ENCODE measurements at regions not wholly inside any gene's neighbourhood (a gene's known extent, or its start where the extent isn't known, plus 50 kb on each side); places are given as distances from the start of the nearest gene placed in this dataset.
"Not testable (repeated sequence)": the region's sequence is repeated elsewhere in the genome, so short reads cannot be mapped to it uniquely, and the experiment has no call there.

DNA sequence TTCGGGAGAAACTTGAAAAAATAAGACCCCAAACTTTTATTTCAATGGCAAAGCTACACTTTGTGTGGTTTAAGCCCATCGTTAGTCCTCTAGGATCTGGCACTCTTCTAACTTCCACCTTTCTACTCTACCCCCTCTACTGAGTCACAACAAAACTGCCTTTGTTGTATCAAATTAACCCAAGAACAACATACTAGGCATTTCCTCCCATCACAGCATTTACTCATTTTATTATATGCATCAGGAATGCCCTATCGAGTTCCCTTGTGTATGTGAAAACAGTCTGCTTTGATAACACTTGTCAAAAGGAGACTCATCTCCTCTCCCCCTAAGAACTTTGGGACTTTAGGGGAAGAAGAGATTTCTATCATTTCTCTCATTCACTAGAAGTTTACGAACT lies 158.9 kb upstream of the FREM1 start:
- no peaks in the 10 kb centered on the region for H3K36me3 ChIP-seq
- no peak overlapping the region for H3K9ac ChIP-seq (ENCODE audit: low read depth in 2 of 2, low read length in 2 of 2)
- H3K4me1 ChIP-seq: no peaks in the 10 kb centered on the region
- H3K9me3 ChIP-seq: no peaks in the 10 kb centered on the region
- intact Hi-C loops (cut with DNase I): no loop called here
- no peak overlapping the region for H3K27ac ChIP-seq
- no peak for DNase-seq
- TF ChIP-seq, protein P1, sequence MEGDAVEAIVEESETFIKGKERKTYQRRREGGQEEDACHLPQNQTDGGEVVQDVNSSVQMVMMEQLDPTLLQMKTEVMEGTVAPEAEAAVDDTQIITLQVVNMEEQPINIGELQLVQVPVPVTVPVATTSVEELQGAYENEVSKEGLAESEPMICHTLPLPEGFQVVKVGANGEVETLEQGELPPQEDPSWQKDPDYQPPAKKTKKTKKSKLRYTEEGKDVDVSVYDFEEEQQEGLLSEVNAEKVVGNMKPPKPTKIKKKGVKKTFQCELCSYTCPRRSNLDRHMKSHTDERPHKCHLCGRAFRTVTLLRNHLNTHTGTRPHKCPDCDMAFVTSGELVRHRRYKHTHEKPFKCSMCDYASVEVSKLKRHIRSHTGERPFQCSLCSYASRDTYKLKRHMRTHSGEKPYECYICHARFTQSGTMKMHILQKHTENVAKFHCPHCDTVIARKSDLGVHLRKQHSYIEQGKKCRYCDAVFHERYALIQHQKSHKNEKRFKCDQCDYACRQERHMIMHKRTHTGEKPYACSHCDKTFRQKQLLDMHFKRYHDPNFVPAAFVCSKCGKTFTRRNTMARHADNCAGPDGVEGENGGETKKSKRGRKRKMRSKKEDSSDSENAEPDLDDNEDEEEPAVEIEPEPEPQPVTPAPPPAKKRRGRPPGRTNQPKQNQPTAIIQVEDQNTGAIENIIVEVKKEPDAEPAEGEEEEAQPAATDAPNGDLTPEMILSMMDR (IDR thresholded peaks at IDR 0.05): no peak
- no peak overlapping the region for H3K4me3 ChIP-seq
- H3K27me3 ChIP-seq: no peaks in the 10 kb centered on the region

DNA sequence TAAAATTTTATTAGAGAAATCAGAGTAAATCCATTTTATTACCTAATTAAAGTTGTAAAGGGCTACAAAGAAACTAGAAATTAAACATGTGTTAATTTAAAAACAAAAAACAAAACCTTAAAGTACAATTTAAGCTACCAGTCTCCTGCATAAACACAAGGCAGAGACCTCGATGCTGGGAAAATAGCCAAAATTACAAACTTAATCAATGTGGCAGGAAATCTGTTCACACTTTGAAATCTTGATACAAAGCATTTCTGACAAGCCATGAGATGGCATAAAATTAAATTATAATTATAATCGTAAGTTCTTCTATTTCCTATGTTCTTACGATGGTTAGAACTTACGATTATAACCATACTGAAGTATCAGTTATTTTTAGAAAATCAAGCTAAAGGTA lies 158.0 kb upstream of the FREM1 start:
- intact Hi-C loops (cut with DNase I): no loop called here
- H3K4me3 ChIP-seq: no peak overlapping the region
- H3K9me3 ChIP-seq: no peaks in the 10 kb centered on the region
- H3K36me3 ChIP-seq: no peaks in the 10 kb centered on the region
- H3K4me1 ChIP-seq: no peaks in the 10 kb centered on the region
- TF ChIP-seq, protein P1 (IDR thresholded peaks at IDR 0.05): no peak
- DNase-seq: no peak
- no peaks in the 10 kb centered on the region for H3K27me3 ChIP-seq
- H3K9ac ChIP-seq (ENCODE audit: low read depth in 2 of 2, low read length in 2 of 2): no peak overlapping the region
- no peak overlapping the region for H3K27ac ChIP-seq

DNA sequence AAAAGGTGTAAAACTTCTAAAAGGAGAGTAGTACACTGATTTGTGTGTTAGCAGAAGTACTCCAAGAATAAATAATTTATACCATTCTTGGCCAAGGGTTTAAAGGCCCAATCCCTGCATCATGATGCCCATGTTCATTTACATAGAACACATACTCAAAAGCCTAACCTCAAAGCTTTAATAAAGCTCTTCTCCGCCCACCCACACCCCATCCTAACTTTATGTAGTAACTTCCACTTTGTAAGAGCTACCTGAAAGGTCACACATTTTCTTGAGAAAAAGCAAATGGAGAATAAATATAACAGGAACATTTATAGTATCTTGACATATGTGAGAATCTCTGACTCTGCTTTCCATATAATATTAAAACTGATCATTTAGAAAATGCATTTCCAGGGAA lies 148.8 kb upstream of the FREM1 start:
- no peaks in the 10 kb centered on the region for H3K9me3 ChIP-seq
- TF ChIP-seq, protein P1 (IDR thresholded peaks at IDR 0.05): no peak
- no peak overlapping the region for H3K4me3 ChIP-seq
- no peak for DNase-seq
- H3K4me1 ChIP-seq: no peaks in the 10 kb centered on the region
- intact Hi-C loops (cut with DNase I): no loop called here
- H3K27ac ChIP-seq: no peak overlapping the region
- H3K9ac ChIP-seq (ENCODE audit: low read depth in 2 of 2, low read length in 2 of 2): no peak overlapping the region
- H3K27me3 ChIP-seq: no peaks in the 10 kb centered on the region
- no peaks in the 10 kb centered on the region for H3K36me3 ChIP-seq

DNA sequence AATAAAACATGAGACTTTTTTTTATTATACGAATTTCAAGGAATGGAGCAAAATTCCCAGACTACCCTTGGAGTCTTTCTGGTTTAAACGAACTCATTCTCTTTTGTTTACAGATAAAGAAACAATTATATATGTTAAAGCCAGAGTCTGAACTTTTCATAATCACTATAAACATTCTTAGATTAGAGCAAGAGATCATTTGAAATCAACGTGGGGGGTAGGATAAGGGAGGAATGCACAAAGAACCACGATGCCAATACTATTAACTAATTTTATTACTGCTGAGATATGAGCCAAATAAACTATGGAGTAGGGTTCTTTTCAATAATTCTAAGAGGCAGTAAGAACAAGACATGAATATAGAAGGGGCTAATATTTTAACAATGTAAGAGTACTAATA lies 148.0 kb upstream of the FREM1 start:
- TF ChIP-seq, protein P1 (IDR thresholded peaks at IDR 0.05): no peak
- Histone ChIP-seq H3K27me3 (no peaks in the 10 kb centered on the region), H3K27ac (no peak overlapping the region), H3K36me3 (no peaks in the 10 kb centered on the region), H3K9me3 (no peaks in the 10 kb centered on the region), H3K4me1 (no peaks in the 10 kb centered on the region), H3K4me3 (no peak overlapping the region), H3K9ac (ENCODE audit: low read depth in 2 of 2, low read length in 2 of 2) (no peak overlapping the region)
- intact Hi-C loops (cut with DNase I): no loop called here
- no peak for DNase-seq

DNA sequence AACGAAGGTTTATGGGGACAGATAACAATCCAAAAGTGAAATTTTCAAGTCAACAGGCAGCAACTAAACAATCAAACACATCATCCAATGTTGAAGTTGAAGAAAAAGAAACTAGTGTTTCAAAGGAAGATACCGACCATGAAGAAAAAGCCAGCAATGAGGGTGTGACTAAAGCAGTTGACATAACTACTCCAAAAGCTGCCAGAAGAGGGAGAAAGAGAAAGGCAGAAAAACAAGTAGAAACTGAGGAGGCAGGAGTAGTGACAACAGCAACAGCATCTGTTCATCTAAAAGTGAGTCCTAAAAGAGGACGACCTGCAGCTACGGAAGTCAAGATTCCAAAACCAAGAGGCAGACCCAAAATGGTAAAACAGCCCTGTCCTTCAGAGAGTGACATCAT lies 145.1 kb upstream of the FREM1 start:
- H3K9me3 ChIP-seq; H3K27me3 ChIP-seq; H3K4me1 ChIP-seq; intact Hi-C loops (cut with DNase I); H3K9ac ChIP-seq (ENCODE audit: low read depth in 2 of 2, low read length in 2 of 2); H3K27ac ChIP-seq; H3K4me3 ChIP-seq; H3K36me3 ChIP-seq; DNase-seq: not testable (repeated sequence)

DNA sequence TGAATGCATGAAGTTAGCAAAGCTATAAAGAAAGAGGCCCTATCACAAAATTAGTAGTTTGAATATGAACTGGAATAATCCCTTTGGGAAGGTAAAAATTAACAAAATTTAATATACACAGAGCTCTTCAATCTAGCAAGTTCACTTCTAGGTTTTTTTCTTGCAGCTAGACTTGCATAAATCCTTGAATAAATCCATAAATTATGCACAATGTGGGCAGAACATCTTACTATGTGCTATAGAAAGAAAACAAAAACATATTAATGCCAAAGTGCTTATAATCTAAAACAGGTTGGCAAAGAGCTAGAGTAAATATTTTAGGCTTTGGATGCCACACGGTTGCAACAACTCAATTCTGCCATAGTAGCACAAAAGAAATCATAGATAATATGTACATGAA lies 138.5 kb upstream of the FREM1 start:
- Histone ChIP-seq H3K4me3 (no peak overlapping the region), H3K36me3 (no peaks in the 10 kb centered on the region), H3K4me1 (no peaks in the 10 kb centered on the region), H3K9me3 (no peaks in the 10 kb centered on the region), H3K9ac (ENCODE audit: low read depth in 2 of 2, low read length in 2 of 2) (no peak overlapping the region), H3K27me3 (no peaks in the 10 kb centered on the region), H3K27ac (no peak overlapping the region)
- intact Hi-C loops (cut with DNase I): no loop called here
- TF ChIP-seq, protein P1 (IDR thresholded peaks at IDR 0.05): no peak
- DNase-seq: no peak
